COLO668 (cell line): ENCODE measurements at regions not wholly inside any gene's neighbourhood (a gene's known extent, or its start where the extent isn't known, plus 50 kb on each side); places are given as distances from the start of the nearest gene placed in this dataset.
A peak's percentile ranks its signal among the peaks of the same experiment; 100 is the strongest.
"Not testable (repeated sequence)": the region's sequence is repeated elsewhere in the genome, so short reads cannot be mapped to it uniquely, and the experiment has no call there.

Experiments used
- DNase-seq: peaks from one replicate; lab custom pipeline; 2025; ENCODE audit not compliant: unreplicated experiment; lab: John Stamatoyannopoulos, UW

GRCh38 chr11:29190313-29190712 lies 826.5 kb downstream of the KCNA4 start:
- DNase-seq, result no peak

- no peak for DNase-seq
Observed at GRCh38 chr11:29187215-29187614, 829.6 kb downstream of the KCNA4 start.

GRCh38 chr11:29184939-29185890 lies 831.6 kb downstream of the KCNA4 start:
- no peak for DNase-seq

GRCh38 chr11:29183301-29183700 lies 833.5 kb downstream of the KCNA4 start:
- DNase-seq, result no peak

- DNase-seq, result no peak
Observed at GRCh38 chr11:29173660-29174062, 843.2 kb downstream of the KCNA4 start.

- no peak for DNase-seq
Observed at GRCh38 chr11:29171360-29171950, 845.4 kb downstream of the KCNA4 start.

GRCh38 chr11:29166306-29166705 lies 850.5 kb downstream of the KCNA4 start:
- DNase-seq, result no peak

GRCh38 chr11:29163231-29163630 lies 853.6 kb downstream of the KCNA4 start:
- DNase-seq, result no peak

GRCh38 chr11:29162491-29162890 lies 854.3 kb downstream of the KCNA4 start:
- DNase-seq, result no peak

GRCh38 chr11:29161191-29161590 lies 855.6 kb downstream of the KCNA4 start:
- no peak for DNase-seq

GRCh38 chr11:29159552-29160465 lies 857.0 kb downstream of the KCNA4 start:
- peak; percentile 42 for DNase-seq

GRCh38 chr11:29153078-29153477 lies 863.8 kb downstream of the KCNA4 start:
- no peak for DNase-seq

GRCh38 chr11:29142573-29142972 lies 874.3 kb downstream of the KCNA4 start:
- DNase-seq, result not testable (repeated sequence)

GRCh38 chr11:29135504-29135903 lies 881.3 kb downstream of the KCNA4 start:
- DNase-seq, result no peak

- no peak for DNase-seq
Observed at GRCh38 chr11:29131055-29131454, 885.8 kb downstream of the KCNA4 start.

- DNase-seq, result no peak
Observed at GRCh38 chr11:29129844-29130243, 887.0 kb downstream of the KCNA4 start.

- DNase-seq, result no peak
Observed at GRCh38 chr11:29127461-29127860, 889.4 kb downstream of the KCNA4 start.

GRCh38 chr11:29125606-29126005 lies 891.2 kb downstream of the KCNA4 start:
- no peak for DNase-seq

GRCh38 chr11:29124470-29124869 lies 892.4 kb downstream of the KCNA4 start:
- no peak for DNase-seq

GRCh38 chr11:29119707-29120618 lies 896.9 kb downstream of the KCNA4 start:
- DNase-seq, result no peak
